ENCODE measurements at regions not wholly inside any gene's neighbourhood (a gene's known extent, or its start where the extent isn't known, plus 50 kb on each side); places are given as distances from the start of the nearest gene placed in this dataset.

DNA sequence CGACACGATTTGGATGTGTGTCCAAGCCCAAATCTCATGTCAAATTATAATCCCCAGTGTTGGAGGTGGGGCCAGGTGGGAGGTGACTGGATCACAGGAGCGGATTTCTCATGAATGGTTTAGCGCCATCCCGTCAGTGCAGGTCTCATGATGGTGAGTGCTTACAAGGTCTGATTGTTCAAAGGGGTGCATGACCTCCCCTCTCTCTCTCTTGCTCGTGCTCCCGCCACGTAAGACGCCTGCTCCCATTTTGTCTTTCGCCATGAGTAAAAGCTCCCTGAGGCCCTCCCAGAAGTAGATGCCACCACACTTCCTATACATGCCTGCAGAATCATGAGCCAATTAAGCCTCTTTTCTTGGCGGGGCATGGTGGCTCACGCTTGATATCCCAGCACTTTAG, 71.5 kb upstream of the NANOS1 start:
- Histone ChIP-seq H3K9me3 (ENCODE audit: insufficient read depth, low read depth, low read length) (no peaks in the 10 kb centered on the region), H3K4ac (ENCODE audit: low read depth, low read length) (no peak overlapping the region)
- whole genome bisulfite sequencing (ENCODE audit: extremely low coverage, insufficient coverage, insufficient read length): no CpG with 5 or more reads among the region's 12 CpGs

DNA sequence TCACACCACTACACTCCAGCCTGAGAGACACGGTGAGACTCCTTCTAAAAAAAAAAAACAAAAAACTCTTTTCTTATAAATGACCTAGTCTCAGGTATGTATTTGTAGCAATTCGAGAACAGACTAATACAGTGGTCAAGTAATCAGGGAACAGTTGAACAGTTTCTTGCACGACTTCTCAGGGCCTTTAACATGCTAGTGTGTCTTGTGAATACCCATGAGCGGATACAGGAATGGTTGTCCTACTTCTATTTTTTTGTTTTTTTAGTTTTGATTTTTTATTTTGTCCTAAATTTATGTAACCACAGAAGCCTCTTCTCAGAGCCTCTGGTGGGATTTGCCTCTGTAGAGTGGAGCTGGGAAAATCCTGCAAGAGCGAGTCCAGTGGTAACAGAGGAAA, 71.0 kb upstream of the NANOS1 start:
- no peak overlapping the region for H2BK12ac ChIP-seq (ENCODE audit: low read length)
- peaks cover 23 to 25% of the 10 kb centered on the region in 2 experiments for H3K4me1 ChIP-seq (ENCODE audit: control insufficient read depth in 1 of 2, insufficient read depth in 2 of 2, low read length in 2 of 2)
- no peak overlapping the region for H2BK5ac ChIP-seq (ENCODE audit: low read depth, low read length, poor library complexity)
- peak overlapping the region; percentile 6 for H2BK120ac ChIP-seq (ENCODE audit: insufficient read depth, low read length, poor library complexity)
- no peaks in the 10 kb centered on the region for H3K9me3 ChIP-seq (ENCODE audit: insufficient read depth, low read depth, low read length)
- no CpG with 5 or more reads among the region's 5 CpGs for WGBS (ENCODE audit: extremely low coverage, insufficient coverage, insufficient read length)
- H3K4me3 ChIP-seq (ENCODE audit: low read depth, low read length): no peak overlapping the region
- no peaks in the 10 kb centered on the region for H3K27me3 ChIP-seq (ENCODE audit: insufficient read depth, low read length)
- H3K27ac ChIP-seq (ENCODE audit: low read depth, low read length): no peak overlapping the region
- H3K36me3 ChIP-seq (ENCODE audit: control insufficient read depth in 1 of 2, insufficient read depth in 2 of 2, low read length in 2 of 2): no peaks in the 10 kb centered on the region
- no peak for DNase-seq
- no peak overlapping the region for H3K14ac ChIP-seq (ENCODE audit: low read length)
- H3K79me1 ChIP-seq (ENCODE audit: low read length): peaks cover 10% of the 10 kb centered on the region
- H3K4ac ChIP-seq (ENCODE audit: low read depth, low read length): no peak overlapping the region
- no peak overlapping the region for H4K8ac ChIP-seq (ENCODE audit: low read depth, low read length)
- H4K12ac ChIP-seq (ENCODE audit: low read depth, low read length): no peak overlapping the region
- peaks cover 4% of the 10 kb centered on the region for H3K79me2 ChIP-seq (ENCODE audit: control insufficient read depth, insufficient read depth, low read length, poor library complexity)
- H3K23ac ChIP-seq (ENCODE audit: low read length): no peak overlapping the region
- no peak overlapping the region for H4K91ac ChIP-seq (ENCODE audit: low read depth, low read length)
- H2AK5ac ChIP-seq (ENCODE audit: low read length): no peak overlapping the region
- no peak overlapping the region for H2AFZ ChIP-seq (ENCODE audit: insufficient read depth, low read length, poor library complexity)
- no peak overlapping the region for H3K9ac ChIP-seq (ENCODE audit: low read length)
- H3K4me2 ChIP-seq (ENCODE audit: low read length): no peak overlapping the region
- no peak overlapping the region for H3K18ac ChIP-seq (ENCODE audit: low read length)

More for the DNA sequence above, 71.5 kb upstream of the NANOS1 start:
- peaks cover 23 to 25% of the 10 kb centered on the region in 2 experiments for H3K4me1 ChIP-seq (ENCODE audit: control insufficient read depth in 1 of 2, insufficient read depth in 2 of 2, low read length in 2 of 2)
- no peak overlapping the region for H2AK5ac ChIP-seq (ENCODE audit: low read length)
- no peak overlapping the region for H3K23ac ChIP-seq (ENCODE audit: low read length)
- no peak overlapping the region for H2BK5ac ChIP-seq (ENCODE audit: low read depth, low read length, poor library complexity)
- no peaks in the 10 kb centered on the region for H3K27me3 ChIP-seq (ENCODE audit: insufficient read depth, low read length)
- H2BK120ac ChIP-seq (ENCODE audit: insufficient read depth, low read length, poor library complexity): peak overlapping the region; percentile 1
- H3K36me3 ChIP-seq (ENCODE audit: control insufficient read depth in 1 of 2, insufficient read depth in 2 of 2, low read length in 2 of 2): no peaks in the 10 kb centered on the region
- no peak overlapping the region for H3K4me2 ChIP-seq (ENCODE audit: low read length)
- no peak overlapping the region for H3K18ac ChIP-seq (ENCODE audit: low read length)
- H2AFZ ChIP-seq (ENCODE audit: insufficient read depth, low read length, poor library complexity): no peak overlapping the region
- H3K79me1 ChIP-seq (ENCODE audit: low read length): peaks cover 10% of the 10 kb centered on the region
- H3K79me2 ChIP-seq (ENCODE audit: control insufficient read depth, insufficient read depth, low read length, poor library complexity): peaks cover 4% of the 10 kb centered on the region
- no peak overlapping the region for H4K8ac ChIP-seq (ENCODE audit: low read depth, low read length)
- no peak overlapping the region for H4K12ac ChIP-seq (ENCODE audit: low read depth, low read length)
- no peak overlapping the region for H2BK12ac ChIP-seq (ENCODE audit: low read length)
- no peak overlapping the region for H4K91ac ChIP-seq (ENCODE audit: low read depth, low read length)
- H3K9ac ChIP-seq (ENCODE audit: low read length): no peak overlapping the region
- H3K27ac ChIP-seq (ENCODE audit: low read depth, low read length): no peak overlapping the region
- DNase-seq: no peak
- no peak overlapping the region for H3K14ac ChIP-seq (ENCODE audit: low read length)
- H3K4me3 ChIP-seq (ENCODE audit: low read depth, low read length): no peak overlapping the region

DNA sequence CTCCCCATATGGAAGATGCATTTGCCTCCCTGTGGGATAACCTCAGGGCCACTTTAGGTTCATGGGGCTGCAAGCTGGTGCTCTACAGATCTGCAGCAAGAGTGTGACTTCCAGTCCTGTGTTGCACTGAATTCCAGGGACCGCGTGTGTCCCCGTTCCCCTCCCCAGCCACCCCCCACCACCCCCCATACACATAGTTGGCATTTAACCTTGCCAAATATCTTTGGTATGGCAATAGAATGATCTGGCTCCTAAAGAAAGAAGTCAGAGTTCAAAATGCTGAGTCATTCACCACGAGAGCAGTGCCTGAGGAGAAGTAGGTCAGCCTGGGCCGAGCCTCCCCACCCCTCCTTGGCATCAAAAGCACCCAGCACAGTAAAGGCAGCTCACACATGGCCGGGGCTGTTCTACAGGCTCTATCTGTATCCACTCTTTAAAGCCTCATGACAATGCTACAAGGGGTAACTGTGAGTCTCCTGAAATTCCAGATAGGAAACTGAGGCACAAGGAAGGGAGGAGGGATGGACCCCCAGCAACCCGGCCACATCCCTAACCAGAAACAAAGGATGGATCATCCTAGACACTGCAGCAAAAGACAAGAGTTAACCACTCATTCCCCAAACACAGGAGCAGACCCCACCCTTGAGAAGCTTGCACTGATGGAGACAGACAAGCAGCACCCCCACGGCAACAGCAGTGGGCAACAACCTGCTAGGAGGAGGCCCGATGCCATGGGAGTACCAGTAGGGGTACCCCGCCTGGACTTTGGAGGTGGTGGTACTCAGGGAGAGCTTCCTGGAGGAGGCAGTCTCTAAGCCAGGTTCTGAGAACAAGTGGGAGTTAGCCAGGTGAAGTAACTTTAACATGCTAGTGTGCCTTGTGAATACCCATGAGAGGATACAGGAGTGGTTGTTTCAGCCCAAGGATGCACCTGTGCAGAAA, 70.3 kb upstream of the NANOS1 start:
- H3K9me3 ChIP-seq (ENCODE audit: insufficient read depth, low read depth, low read length): peaks cover 1% of the 10 kb centered on the region
- H2BK120ac ChIP-seq (ENCODE audit: insufficient read depth, low read length, poor library complexity): peak overlapping the region; percentile 50
- peaks cover 4% of the 10 kb centered on the region for H3K79me2 ChIP-seq (ENCODE audit: control insufficient read depth, insufficient read depth, low read length, poor library complexity)
- peak overlapping the region; percentile 6 for H2AK5ac ChIP-seq (ENCODE audit: low read length)
- peak overlapping the region; percentile 36 for H3K4ac ChIP-seq (ENCODE audit: low read depth, low read length)
- H2BK5ac ChIP-seq (ENCODE audit: low read depth, low read length, poor library complexity): peak overlapping the region; percentile 49
- peak overlapping the region; percentile 32 for H3K14ac ChIP-seq (ENCODE audit: low read length)
- peak overlapping the region; percentile 55 for H3K27ac ChIP-seq (ENCODE audit: low read depth, low read length)
- peak overlapping the region; percentile 76 for H4K91ac ChIP-seq (ENCODE audit: low read depth, low read length)
- no peak overlapping the region for H3K23ac ChIP-seq (ENCODE audit: low read length)
- H4K12ac ChIP-seq (ENCODE audit: low read depth, low read length): no peak overlapping the region
- no CpG with 5 or more reads among the region's 10 CpGs for WGBS (ENCODE audit: extremely low coverage, insufficient coverage, insufficient read length)
- H3K9ac ChIP-seq (ENCODE audit: low read length): no peak overlapping the region
- H2AFZ ChIP-seq (ENCODE audit: insufficient read depth, low read length, poor library complexity): no peak overlapping the region
- no peak overlapping the region for H3K4me2 ChIP-seq (ENCODE audit: low read length)
- peaks cover 10% of the 10 kb centered on the region for H3K79me1 ChIP-seq (ENCODE audit: low read length)
- H3K4me1 ChIP-seq (ENCODE audit: control insufficient read depth in 1 of 2, insufficient read depth in 2 of 2, low read length in 2 of 2): peaks cover 23 to 25% of the 10 kb centered on the region in 2 experiments
- H4K8ac ChIP-seq (ENCODE audit: low read depth, low read length): peak overlapping the region; percentile 59
- peak; percentile 61 to 85 for DNase-seq
- peak overlapping the region; percentile 61 for H2BK12ac ChIP-seq (ENCODE audit: low read length)
- peak overlapping the region; percentile 8 for H3K18ac ChIP-seq (ENCODE audit: low read length)
- H3K27me3 ChIP-seq (ENCODE audit: insufficient read depth, low read length): no peaks in the 10 kb centered on the region
- H3K4me3 ChIP-seq (ENCODE audit: low read depth, low read length): no peak overlapping the region
- no peaks in the 10 kb centered on the region for H3K36me3 ChIP-seq (ENCODE audit: control insufficient read depth in 1 of 2, insufficient read depth in 2 of 2, low read length in 2 of 2)

DNA sequence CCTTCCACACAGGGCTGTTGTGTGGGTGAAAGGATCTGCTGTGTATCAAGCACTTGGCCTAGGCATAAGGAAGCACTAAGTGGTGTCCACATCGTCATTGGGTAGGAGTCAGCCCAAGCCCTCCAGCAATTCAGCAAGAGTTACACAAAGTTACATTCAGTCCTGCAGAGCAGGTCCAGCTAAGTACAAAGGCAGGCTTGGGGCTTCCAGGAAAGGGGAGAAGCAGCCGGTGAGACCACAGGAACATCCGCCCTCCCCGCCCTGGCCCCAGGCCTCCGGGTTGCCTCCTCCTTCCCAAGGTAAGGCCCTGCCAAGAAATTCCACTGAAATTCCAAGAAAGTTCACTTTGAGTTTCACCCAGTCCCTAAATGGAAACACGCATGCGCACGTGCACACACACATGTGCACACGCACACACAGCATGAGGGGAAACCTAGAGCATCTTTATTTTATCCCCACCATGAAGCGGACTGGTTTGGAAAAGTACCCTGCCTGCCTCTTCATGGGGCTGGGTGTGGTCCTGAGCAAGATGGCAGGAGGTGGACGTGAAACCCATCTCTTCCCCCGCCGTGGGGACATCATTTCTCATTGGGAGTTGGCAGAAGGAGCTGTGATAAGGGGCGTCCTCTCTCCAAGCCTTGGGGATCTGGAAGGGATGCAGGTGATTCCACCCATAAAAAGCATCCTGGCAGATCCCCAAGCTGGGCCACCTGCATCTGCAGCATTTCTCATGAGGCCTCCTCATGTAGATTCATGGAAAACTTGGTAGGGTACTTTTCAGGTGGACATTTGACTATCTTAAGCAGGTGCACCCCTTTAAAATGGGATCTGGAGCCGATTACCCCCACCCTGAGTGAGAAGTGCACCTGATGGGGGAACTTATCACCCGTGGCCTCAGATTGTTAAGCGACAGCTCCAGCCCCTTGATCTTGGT, 69.1 kb upstream of the NANOS1 start:
- WGBS (ENCODE audit: extremely low coverage, insufficient coverage, insufficient read length): no CpG with 5 or more reads among the region's 17 CpGs
- H3K79me2 ChIP-seq (ENCODE audit: control insufficient read depth, insufficient read depth, low read length, poor library complexity): peaks cover 4% of the 10 kb centered on the region
- no peak overlapping the region for H3K18ac ChIP-seq (ENCODE audit: low read length)

More for the DNA sequence above, 69.1 kb upstream of the NANOS1 start:
- no peak overlapping the region for H2BK12ac ChIP-seq (ENCODE audit: low read length)
- H2BK5ac ChIP-seq (ENCODE audit: low read depth, low read length, poor library complexity): no peak overlapping the region
- no peak overlapping the region for H2AFZ ChIP-seq (ENCODE audit: insufficient read depth, low read length, poor library complexity)
- H3K4me2 ChIP-seq (ENCODE audit: low read length): no peak overlapping the region
- no peak overlapping the region for H4K12ac ChIP-seq (ENCODE audit: low read depth, low read length)
- no peak overlapping the region for H3K23ac ChIP-seq (ENCODE audit: low read length)
- peaks cover 1% of the 10 kb centered on the region for H3K9me3 ChIP-seq (ENCODE audit: insufficient read depth, low read depth, low read length)
- no peak overlapping the region for H3K9ac ChIP-seq (ENCODE audit: low read length)
- H4K91ac ChIP-seq (ENCODE audit: low read depth, low read length): peak overlapping the region; percentile 76
- H2BK120ac ChIP-seq (ENCODE audit: insufficient read depth, low read length, poor library complexity): peak overlapping the region; percentile 2
- H3K27ac ChIP-seq (ENCODE audit: low read depth, low read length): peak overlapping the region; percentile 55
- peak overlapping the region; percentile 20 for H3K14ac ChIP-seq (ENCODE audit: low read length)
- H3K27me3 ChIP-seq (ENCODE audit: insufficient read depth, low read length): no peaks in the 10 kb centered on the region
- no peak overlapping the region for H3K4me3 ChIP-seq (ENCODE audit: low read depth, low read length)
- peaks cover 10% of the 10 kb centered on the region for H3K79me1 ChIP-seq (ENCODE audit: low read length)
- peak; percentile 79 to 80 for DNase-seq
- peaks cover 25 to 26% of the 10 kb centered on the region in 2 experiments for H3K4me1 ChIP-seq (ENCODE audit: control insufficient read depth in 1 of 2, insufficient read depth in 2 of 2, low read length in 2 of 2)
- H2AK5ac ChIP-seq (ENCODE audit: low read length): no peak overlapping the region
- H3K4ac ChIP-seq (ENCODE audit: low read depth, low read length): no peak overlapping the region
- H3K36me3 ChIP-seq (ENCODE audit: control insufficient read depth in 1 of 2, insufficient read depth in 2 of 2, low read length in 2 of 2): no peaks in the 10 kb centered on the region
- no peak overlapping the region for H4K8ac ChIP-seq (ENCODE audit: low read depth, low read length)

Data from trophoblast cell (in vitro differentiated cells and primary cell).